ENCODE measurements at regions not wholly inside any gene's neighbourhood (a gene's known extent, or its start where the extent isn't known, plus 50 kb on each side); places are given as distances from the start of the nearest gene placed in this dataset.

DNA sequence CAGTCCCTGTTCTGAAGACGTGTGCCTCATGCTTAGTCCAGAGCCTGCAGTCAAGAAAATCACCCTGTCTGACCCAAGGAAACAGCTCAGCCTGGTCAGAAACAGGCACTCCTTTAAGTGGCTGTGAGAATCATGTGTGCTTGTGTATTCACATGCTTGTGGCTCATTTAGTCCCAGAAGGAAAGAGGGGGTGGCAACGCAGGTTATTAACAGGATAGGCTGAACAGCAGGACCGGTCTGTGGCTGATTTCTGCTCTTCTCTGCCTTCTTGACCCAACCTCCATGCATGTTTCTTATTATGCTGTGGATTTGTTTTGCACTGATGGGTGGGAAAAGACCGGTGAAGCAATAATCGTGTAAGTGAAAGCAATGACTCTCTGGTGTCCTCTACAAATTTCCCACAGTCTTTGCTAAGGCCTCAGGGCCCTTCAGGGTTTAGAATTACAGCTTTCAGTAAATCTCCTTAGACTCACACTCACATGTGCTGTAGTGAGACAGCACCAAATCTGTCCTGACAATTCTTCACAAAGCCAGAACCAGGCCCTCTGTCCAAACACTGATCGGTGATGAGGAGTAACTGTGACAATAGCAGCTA lies 288.1 kb downstream of the ETS1 start (continued):
- TF ChIP-seq HSF1 (IDR thresholded peaks at IDR 0.05; ENCODE audit: low read depth, low read length), result no peak
- TF ChIP-seq SUPT20H (IDR thresholded peaks at IDR 0.05; ENCODE audit: borderline replicate concordance, control insufficient read depth, low read depth, low read length), result no peak
- TF ChIP-seq SUZ12 (IDR thresholded peaks at IDR 0.05; ENCODE audit: unreplicated experiment), result no peak
- TF ChIP-seq SMAD1 (IDR thresholded peaks at IDR 0.05; ENCODE audit: low read depth, partially characterized antibody), result no peak
- TF ChIP-seq RAD51 (IDR thresholded peaks at IDR 0.05), result no peak
- no peak for TF ChIP-seq FOS (IDR thresholded peaks at IDR 0.05; ENCODE audit: borderline replicate concordance, extremely low read depth, insufficient read length)
- no peak for TF ChIP-seq ZBTB33 (IDR thresholded peaks at IDR 0.05)
- TF ChIP-seq YBX1 (IDR thresholded peaks at IDR 0.05), result no peak
- TF ChIP-seq DPF2 (IDR thresholded peaks at IDR 0.05), result no peak
- TF ChIP-seq RFX5 (IDR thresholded peaks at IDR 0.05; ENCODE audit: low read depth, low read length), result no peak
- TF ChIP-seq CBX3 (IDR thresholded peaks at IDR 0.05; ENCODE audit: borderline replicate concordance, low read depth), result no peak
- no peak for TF ChIP-seq HDAC2 (IDR thresholded peaks at IDR 0.05)
- TF ChIP-seq SPI1 (IDR thresholded peaks at IDR 0.05; ENCODE audit: borderline replicate concordance, insufficient read depth, low read depth, low read length), result no peak
- TF ChIP-seq, protein P1, sequence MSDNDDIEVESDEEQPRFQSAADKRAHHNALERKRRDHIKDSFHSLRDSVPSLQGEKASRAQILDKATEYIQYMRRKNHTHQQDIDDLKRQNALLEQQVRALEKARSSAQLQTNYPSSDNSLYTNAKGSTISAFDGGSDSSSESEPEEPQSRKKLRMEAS (IDR thresholded peaks at IDR 0.05; ENCODE audit: low read depth, low read length), result peak; percentile 76
- TF ChIP-seq MLLT1 (IDR thresholded peaks at IDR 0.05), result 0 out of 2 replicates have a peak, but pooled peaks have one; percentile 52
- TF ChIP-seq TCF7 (IDR thresholded peaks at IDR 0.05; ENCODE audit: borderline replicate concordance), result no peak
- TF ChIP-seq ETV6 (conservative IDR thresholded peaks at IDR 0.05 in 1 of 2, IDR thresholded peaks at IDR 0.05 in 1 of 2; ENCODE audit: borderline replicate concordance in 1 of 2, low read depth in 1 of 2), result no peak; a peak in 1 of 4 replicates
- TF ChIP-seq RAD21 (IDR thresholded peaks at IDR 0.05; ENCODE audit: insufficient read depth, low read depth, low read length), result no peak
- TF ChIP-seq SMC3 (IDR thresholded peaks at IDR 0.05; ENCODE audit: borderline replicate concordance, low read length), result no peak
- no peak for TF ChIP-seq SIX5 (IDR thresholded peaks at IDR 0.05; ENCODE audit: low read depth, low read length, severe bottlenecking)
- no peak for TF ChIP-seq FOXK2 (IDR thresholded peaks at IDR 0.05)
- no peak for TF ChIP-seq MYC (IDR thresholded peaks at IDR 0.05; ENCODE audit: insufficient read depth, insufficient read length, insufficient replicate concordance, low read length, severe bottlenecking)
- no peak for TF ChIP-seq TAF1 (IDR thresholded peaks at IDR 0.05; ENCODE audit: borderline replicate concordance, low read depth, low read length)
- TF ChIP-seq NRF1 (conservative IDR thresholded peaks at IDR 0.05; ENCODE audit: low read depth, low read length), result no peak
- no peak for TF ChIP-seq SREBF1 (IDR thresholded peaks at IDR 0.05; ENCODE audit: low read length)
- no peak for TF ChIP-seq EED (IDR thresholded peaks at IDR 0.05; ENCODE audit: low read depth)
- no peak for TF ChIP-seq SREBF2 (IDR thresholded peaks at IDR 0.05; ENCODE audit: low read length)

All from GM12878 (cell line).